ENCODE measurements at regions not wholly inside any gene's neighbourhood (a gene's known extent, or its start where the extent isn't known, plus 50 kb on each side); places are given as distances from the start of the nearest gene placed in this dataset.

DNA sequence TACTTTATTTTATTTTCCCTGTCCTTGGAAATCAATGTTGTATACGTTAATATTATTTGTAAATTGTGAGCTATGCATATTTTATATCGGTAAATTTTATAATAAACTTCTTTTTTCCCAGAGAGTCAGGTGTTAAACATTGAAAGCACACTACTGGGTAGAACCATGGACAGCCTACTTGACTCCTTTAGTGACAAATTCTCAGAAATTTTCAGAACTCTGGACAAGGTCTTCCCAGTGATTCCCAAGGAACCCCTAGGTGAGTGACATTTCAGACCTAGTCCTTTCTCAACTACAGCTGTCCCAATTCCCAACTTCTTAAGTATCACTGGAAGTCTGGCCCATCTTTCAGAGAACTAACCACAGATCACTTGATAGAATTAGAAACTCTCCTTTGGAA lies 107.2 kb downstream of the RCN1 start:
- no peaks in the 10 kb centered on the region for H3K36me3 ChIP-seq
- H3K27me3 ChIP-seq = peaks cover 0 to 10% (median 0%) of the 10 kb centered on the region in 3 donors
- WGBS, 2 donors = 83 to 91% methylated on average over 2 of the region's 2 CpGs
- no peaks in the 10 kb centered on the region for H3K4me1 ChIP-seq
- no peak overlapping the region for H3K4me3 ChIP-seq
- intact Hi-C loops (cut with DNase I) = no loop called here
- no peak for DNase-seq
- no peaks in the 10 kb centered on the region for H3K9me3 ChIP-seq
- H3K27ac ChIP-seq = no peak overlapping the region
- TF ChIP-seq EP300 (IDR thresholded peaks at IDR 0.05) (no peak), POLR2AphosphoS5 (IDR thresholded peaks at IDR 0.05) (no peak), POLR2A (IDR thresholded peaks at IDR 0.05) (no peak)
- TF ChIP-seq, protein P1, sequence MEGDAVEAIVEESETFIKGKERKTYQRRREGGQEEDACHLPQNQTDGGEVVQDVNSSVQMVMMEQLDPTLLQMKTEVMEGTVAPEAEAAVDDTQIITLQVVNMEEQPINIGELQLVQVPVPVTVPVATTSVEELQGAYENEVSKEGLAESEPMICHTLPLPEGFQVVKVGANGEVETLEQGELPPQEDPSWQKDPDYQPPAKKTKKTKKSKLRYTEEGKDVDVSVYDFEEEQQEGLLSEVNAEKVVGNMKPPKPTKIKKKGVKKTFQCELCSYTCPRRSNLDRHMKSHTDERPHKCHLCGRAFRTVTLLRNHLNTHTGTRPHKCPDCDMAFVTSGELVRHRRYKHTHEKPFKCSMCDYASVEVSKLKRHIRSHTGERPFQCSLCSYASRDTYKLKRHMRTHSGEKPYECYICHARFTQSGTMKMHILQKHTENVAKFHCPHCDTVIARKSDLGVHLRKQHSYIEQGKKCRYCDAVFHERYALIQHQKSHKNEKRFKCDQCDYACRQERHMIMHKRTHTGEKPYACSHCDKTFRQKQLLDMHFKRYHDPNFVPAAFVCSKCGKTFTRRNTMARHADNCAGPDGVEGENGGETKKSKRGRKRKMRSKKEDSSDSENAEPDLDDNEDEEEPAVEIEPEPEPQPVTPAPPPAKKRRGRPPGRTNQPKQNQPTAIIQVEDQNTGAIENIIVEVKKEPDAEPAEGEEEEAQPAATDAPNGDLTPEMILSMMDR (IDR thresholded peaks at IDR 0.05) = no peak

DNA sequence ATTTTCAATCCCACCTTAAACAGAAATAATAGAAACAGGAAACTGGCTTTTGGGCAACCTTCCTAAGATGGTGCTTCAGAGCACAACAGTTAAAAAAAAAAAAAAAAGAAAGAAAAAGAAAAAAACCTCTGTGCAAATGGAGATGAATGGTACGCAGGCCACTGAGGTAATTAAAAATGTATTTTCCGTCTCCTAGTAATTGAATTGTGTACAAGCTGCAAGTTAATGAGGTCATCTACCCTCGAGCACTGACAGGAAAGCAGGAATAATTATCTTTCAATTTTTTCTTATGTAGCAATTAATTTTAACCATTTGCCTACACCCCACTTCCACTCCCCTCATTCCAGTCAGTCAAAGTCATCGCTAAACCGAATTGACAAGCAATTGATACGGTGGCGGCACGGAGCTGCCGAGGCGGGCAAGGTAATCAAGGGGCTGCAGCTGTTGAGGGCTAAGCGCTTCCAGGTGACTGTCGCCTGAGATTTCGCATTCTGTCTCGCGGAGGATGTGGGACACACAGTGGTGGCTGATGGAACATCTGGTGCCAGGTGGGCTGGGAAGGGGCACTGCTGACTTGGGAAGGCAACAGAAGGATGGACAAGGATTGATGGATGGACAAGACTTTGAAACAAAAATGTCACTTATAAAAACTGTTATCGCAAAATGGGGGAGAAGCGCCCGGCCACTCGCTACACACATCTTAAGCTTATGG lies 109.4 kb downstream of the RCN1 start:
- Histone ChIP-seq H3K27me3 (peaks cover 0 to 4% (median 0%) of the 10 kb centered on the region in 3 donors), H3K4me3 (no peak overlapping the region), H3K4me1 (no peaks in the 10 kb centered on the region), H3K27ac (no peak overlapping the region), H3K9me3 (no peaks in the 10 kb centered on the region), H3K36me3 (no peaks in the 10 kb centered on the region)
- TF ChIP-seq EP300 (IDR thresholded peaks at IDR 0.05) (no peak), POLR2A (IDR thresholded peaks at IDR 0.05) (no peak)
- no peak for DNase-seq
- intact Hi-C loops (cut with DNase I) = no loop called here
- 79 to 82% methylated on average over 19 of the region's 19 CpGs for WGBS, 2 donors

DNA sequence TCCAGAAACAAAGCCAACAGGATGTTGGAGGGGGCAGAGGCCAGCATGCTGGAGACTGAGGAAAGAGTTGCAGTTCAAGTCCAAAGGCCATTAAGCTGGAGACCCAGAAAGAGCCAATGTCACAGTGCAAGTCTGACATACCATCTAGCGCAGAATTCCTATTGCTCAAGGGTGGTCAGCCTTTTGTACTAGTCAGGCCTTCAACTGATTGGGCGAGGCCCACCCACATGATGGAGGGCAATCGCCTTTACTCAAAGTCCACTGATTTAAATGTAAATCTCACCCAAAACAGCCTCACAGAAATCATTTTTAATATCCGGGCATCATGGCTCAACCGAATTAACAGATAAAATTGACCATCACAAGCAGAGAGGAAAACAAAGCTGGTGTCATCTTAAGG lies 113.9 kb downstream of the RCN1 start:
- WGBS, 2 donors = 72 to 88% methylated on average over 5 of the region's 5 CpGs
- no peaks in the 10 kb centered on the region for H3K4me1 ChIP-seq
- no peaks in the 10 kb centered on the region for H3K36me3 ChIP-seq

GRCh38 chr11:32210556-32210955 lies 119.7 kb downstream of the RCN1 start:
- no peaks in the 10 kb centered on the region for H3K27me3 ChIP-seq
- TF ChIP-seq POLR2AphosphoS5 (IDR thresholded peaks at IDR 0.05) (no peak), POLR2A (IDR thresholded peaks at IDR 0.05) (no peak), EP300 (IDR thresholded peaks at IDR 0.05) (no peak)
- TF ChIP-seq, protein P1 (IDR thresholded peaks at IDR 0.05) = no peak
- no peak for DNase-seq

More for the DNA sequence above, 113.9 kb downstream of the RCN1 start:
- Histone ChIP-seq H3K4me3 (no peak overlapping the region), H3K27me3 (no peaks in the 10 kb centered on the region), H3K27ac (no peak overlapping the region), H3K9me3 (no peaks in the 10 kb centered on the region)
- no peak for DNase-seq
- intact Hi-C loops (cut with DNase I) = no loop called here
- no peak for TF ChIP-seq POLR2A (IDR thresholded peaks at IDR 0.05)
- TF ChIP-seq, protein P1 (IDR thresholded peaks at IDR 0.05) = no peak
- TF ChIP-seq POLR2AphosphoS5 (IDR thresholded peaks at IDR 0.05) = no peak
- no peak for TF ChIP-seq EP300 (IDR thresholded peaks at IDR 0.05)

DNA sequence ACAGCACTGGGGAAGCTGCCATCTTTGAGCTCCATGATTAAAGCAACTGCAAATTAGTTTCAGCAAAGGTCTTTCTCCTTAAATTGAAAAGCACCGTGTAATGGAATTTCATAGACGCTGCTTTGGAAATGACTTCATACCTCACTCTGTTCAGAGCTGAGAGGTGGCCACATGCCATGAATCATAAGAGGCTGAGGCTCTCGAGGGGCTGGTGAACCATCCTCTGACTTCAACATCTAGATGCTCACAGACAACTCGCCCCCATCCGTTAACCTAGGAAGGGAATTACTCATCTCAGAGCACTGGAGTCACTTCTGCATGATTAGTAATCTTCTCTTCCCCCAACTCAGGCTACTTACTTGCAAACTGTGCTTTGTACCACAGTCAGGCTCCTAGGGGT lies 122.3 kb downstream of the RCN1 start:
- no peak for DNase-seq
- Histone ChIP-seq H3K27me3 (no peaks in the 10 kb centered on the region), H3K9me3 (no peaks in the 10 kb centered on the region), H3K4me1 (no peaks in the 10 kb centered on the region), H3K36me3 (no peaks in the 10 kb centered on the region), H3K27ac (no peak overlapping the region), H3K4me3 (no peak overlapping the region)
- intact Hi-C loops (cut with DNase I) = no loop called here
- TF ChIP-seq EP300 (IDR thresholded peaks at IDR 0.05) (no peak), POLR2A (IDR thresholded peaks at IDR 0.05) (no peak), POLR2AphosphoS5 (IDR thresholded peaks at IDR 0.05) (no peak)
- TF ChIP-seq, protein P1 (IDR thresholded peaks at IDR 0.05) = no peak
- WGBS, 2 donors = 70 to 73% methylated on average over 5 of the region's 5 CpGs

More at GRCh38 chr11:32210556-32210955, 119.7 kb downstream of the RCN1 start:
- 46 to 53% methylated on average over 6 of the region's 6 CpGs for WGBS, 2 donors
- no peak overlapping the region for H3K4me3 ChIP-seq
- no peaks in the 10 kb centered on the region for H3K9me3 ChIP-seq
- H3K27ac ChIP-seq = no peak overlapping the region
- intact Hi-C loops (cut with DNase I) = no loop called here
- H3K36me3 ChIP-seq = no peaks in the 10 kb centered on the region
- H3K4me1 ChIP-seq = no peaks in the 10 kb centered on the region
